ENCODE measurements at regions not wholly inside any gene's neighbourhood (a gene's known extent, or its start where the extent isn't known, plus 50 kb on each side); places are given as distances from the start of the nearest gene placed in this dataset.

- no peak for ATAC-seq
- DNase-seq (ENCODE audit: low read depth, low spot score) = no peak
- Histone ChIP-seq H3K9me3 (ENCODE audit: control insufficient read depth, insufficient read depth, low read depth, low read length) (no peaks in the 10 kb centered on the region), H3K27me3 (ENCODE audit: control insufficient read depth, insufficient read depth, low read length) (no peaks in the 10 kb centered on the region), H3K4me3 (ENCODE audit: low read depth in 2 of 2, low read length in 2 of 2) (no peak overlapping the region), H3K36me3 (ENCODE audit: control insufficient read depth, insufficient read depth, low read length) (no peaks in the 10 kb centered on the region), H3K27ac (ENCODE audit: low read length) (no peak overlapping the region), H3K4me1 (ENCODE audit: control insufficient read depth, insufficient read depth, low read length) (no peaks in the 10 kb centered on the region)
- no TSS peak for BruUV-seq (replicated peaks)
- CTCF ChIA-PET = no interaction called here
- POLR2A ChIA-PET = interaction anchor here (0.6 kb wide), 1 partner anchor 63 kb away, joined by 3 read pairs; no protein-coding TSS in a partner anchor
- intact Hi-C loops (cut with micrococcal nuclease; ENCODE audit: unreplicated experiment) = no loop called here
- in situ Hi-C loops (cut with HindIII; ENCODE audit: low pct_unique_long_range_greater_than_20kb, low sequenced_read_pairs) = no loop called here
- no peak for TF ChIP-seq REST (IDR thresholded peaks at IDR 0.05; ENCODE audit: insufficient read depth in 1 of 2, low read depth in 2 of 2, low read length in 1 of 2)
- no peak for TF ChIP-seq CTCF (IDR thresholded peaks at IDR 0.05)
- TF ChIP-seq TCF7L2 (IDR thresholded peaks at IDR 0.05; ENCODE audit: low read depth, low read length) = no peak
- no peak for TF ChIP-seq SIN3A (IDR thresholded peaks at IDR 0.05; ENCODE audit: borderline replicate concordance, insufficient read depth, low read depth, low read length)
- no peak for TF ChIP-seq POLR2AphosphoS5 (IDR thresholded peaks at IDR 0.05; ENCODE audit: low read depth, low read length)
Measured at GRCh38 chr18:21162786-21163185, 51.2 kb upstream of the ROCK1 start.

- DNase-seq (ENCODE audit: low read depth, low spot score) (peak; percentile 13), ATAC-seq (no peak)
- Histone ChIP-seq H3K27me3 (ENCODE audit: control insufficient read depth, insufficient read depth, low read length) (no peaks in the 10 kb centered on the region), H3K27ac (ENCODE audit: low read length) (no peak overlapping the region), H3K9me3 (ENCODE audit: control insufficient read depth, insufficient read depth, low read depth, low read length) (no peaks in the 10 kb centered on the region), H3K4me1 (ENCODE audit: control insufficient read depth, insufficient read depth, low read length) (no peaks in the 10 kb centered on the region), H3K4me3 (ENCODE audit: low read depth in 2 of 2, low read length in 2 of 2) (no peak overlapping the region), H3K36me3 (ENCODE audit: control insufficient read depth, insufficient read depth, low read length) (no peaks in the 10 kb centered on the region)
- no peak for TF ChIP-seq SIN3A (IDR thresholded peaks at IDR 0.05; ENCODE audit: borderline replicate concordance, insufficient read depth, low read depth, low read length)
- TF ChIP-seq CTCF (IDR thresholded peaks at IDR 0.05) = no peak
- no peak for TF ChIP-seq TCF7L2 (IDR thresholded peaks at IDR 0.05; ENCODE audit: low read depth, low read length)
- no peak for TF ChIP-seq REST (IDR thresholded peaks at IDR 0.05; ENCODE audit: insufficient read depth in 1 of 2, low read depth in 2 of 2, low read length in 1 of 2)
- no peak for TF ChIP-seq POLR2AphosphoS5 (IDR thresholded peaks at IDR 0.05; ENCODE audit: low read depth, low read length)
- intact Hi-C loops (cut with micrococcal nuclease; ENCODE audit: unreplicated experiment) = no loop called here
- in situ Hi-C loops (cut with HindIII; ENCODE audit: low pct_unique_long_range_greater_than_20kb, low sequenced_read_pairs) = no loop called here
- ChIA-PET POLR2A (no interaction called here), CTCF (interaction anchor here (0.6 kb wide), 1 partner anchor 161 kb away, joined by 3 read pairs; no protein-coding TSS in a partner anchor)
- no TSS peak for BruUV-seq (replicated peaks)
Measured at GRCh38 chr18:21163647-21164547, 52.3 kb upstream of the ROCK1 start.

All from Panc1 (cell line).